H1 (cell line): ENCODE measurements at regions not wholly inside any gene's neighbourhood (a gene's known extent, or its start where the extent isn't known, plus 50 kb on each side); places are given as distances from the start of the nearest gene placed in this dataset.

ENCODE experiments used
- CTCF ChIA-PET: fragments of 300-600 bp; sonication (Branson Sonifier 250); formaldehyde crosslinking; loops from one replicate; lab custom pipeline; 2021; ENCODE audit not compliant: partially characterized antibody; lab: Charles Lee
- POLR2A ChIA-PET: fragments of 300-600 bp; sonication (Branson Sonifier 250); formaldehyde crosslinking; loops from one replicate; lab custom pipeline; 2021; ENCODE audit warnings: inconsistent platforms; ENCODE audit not compliant: partially characterized antibody; lab: Charles Lee
- DNase-seq, 2 experiments: peaks; one replicate each; pipeline versions ENCODE4 v3.0.0 to v3.0.0-alpha.2; 2010 to 2022; ENCODE audit warnings: low spot score in 2 of 2, low read depth in 1 of 2, mixed read lengths in 1 of 2
- FAIRE-seq: peaks from 2 replicates; lab custom pipeline; 2011; peaks lifted over from hg19 to GRCh38; lab: Jason Lieb, UNC
- H2AFZ ChIP-seq: 2 replicates; pipeline ENCODE4 v1.8.1; 2012; ENCODE audit warnings: low read length, inconsistent platforms
- H2AK5ac ChIP-seq: 2 replicates; pipeline ENCODE4 v1.6.1; 2013; ENCODE audit warnings: low read depth, low read length
- H2BK120ac ChIP-seq: replicated peaks from 2 replicates; pipeline ENCODE3; 2013; ENCODE audit warnings: low read depth, low read length, inconsistent platforms
- H2BK12ac ChIP-seq: 2 replicates; pipeline ENCODE4 v1.6.1; 2013; ENCODE audit warnings: low read depth, low read length
- H2BK15ac ChIP-seq: 2 replicates; pipeline ENCODE4 v1.6.1; 2013; ENCODE audit warnings: low read length
- H2BK20ac ChIP-seq: 2 replicates; pipeline ENCODE4 v1.6.1; 2013; ENCODE audit warnings: low read length
- H2BK5ac ChIP-seq: 2 replicates; pipeline ENCODE4 v1.6.1; 2013; ENCODE audit warnings: low read depth, low read length
- H3K14ac ChIP-seq: 2 replicates; pipeline ENCODE4 v1.6.1; 2013; ENCODE audit warnings: inconsistent platforms; ENCODE audit not compliant: insufficient read length
- H3K18ac ChIP-seq: 2 replicates; pipeline ENCODE4 v1.6.1; 2013; ENCODE audit warnings: low read length; ENCODE audit errors: extremely low read depth
- H3K23ac ChIP-seq: 2 replicates; pipeline ENCODE4 v1.6.1; 2013; ENCODE audit warnings: inconsistent platforms; ENCODE audit not compliant: insufficient read length
- H3K23me2 ChIP-seq: 2 replicates; pipeline ENCODE4 v1.6.1; 2013; ENCODE audit warnings: low read depth, low read length
- H3K27ac ChIP-seq: 2 replicates; pipeline ENCODE4 v1.6.1; 2011; ENCODE audit warnings: low read depth, low read length, inconsistent platforms
- H3K27me3 ChIP-seq, 4 experiments: replicated peaks in 1 of 4; 1 replicate in 1 of 4; 2 replicates in 3 of 4; pipeline versions ENCODE4 v1.6.1 to v1.8.1; 2011 to 2013; ENCODE audit warnings: low read length in 3 of 4, mild to moderate bottlenecking in 3 of 4, inconsistent platforms in 2 of 4, mixed read lengths in 2 of 4, moderate library complexity in 1 of 4; ENCODE audit not compliant: control insufficient read depth in 3 of 4, insufficient read depth in 3 of 4; ENCODE audit errors: extremely low read depth in 1 of 4
- H3K36me3 ChIP-seq, 4 experiments: 2 replicates each; pipeline versions ENCODE4 v1.6.1 to v1.8.1; 2011 to 2013; ENCODE audit warnings: mild to moderate bottlenecking in 4 of 4, low read length in 3 of 4, moderate library complexity in 2 of 4, control low read depth in 1 of 4, inconsistent platforms in 1 of 4; ENCODE audit not compliant: insufficient read depth in 4 of 4, control insufficient read depth in 2 of 4
- H3K4ac ChIP-seq: replicated peaks from 2 replicates; pipeline ENCODE3; 2013; ENCODE audit warnings: low read length, low read depth, mixed read lengths, inconsistent platforms; ENCODE audit not compliant: insufficient read length
- H3K4me1 ChIP-seq, 4 experiments: replicated peaks in 1 of 4; 1 replicate in 1 of 4; 2 replicates in 3 of 4; pipeline versions ENCODE4 v1.6.1 to v1.8.1; 2011 to 2013; ENCODE audit warnings: low read length in 3 of 4, inconsistent platforms in 2 of 4, mixed read lengths in 1 of 4; ENCODE audit not compliant: insufficient read depth in 4 of 4, control insufficient read depth in 3 of 4
- H3K4me2 ChIP-seq, 2 experiments: 2 replicates each; pipeline versions ENCODE4 v1.6.1 to v1.8.1; 2011 to 2013; ENCODE audit warnings: low read depth in 2 of 2, low read length in 2 of 2, control low read depth in 1 of 2, inconsistent platforms in 1 of 2, mild to moderate bottlenecking in 1 of 2; ENCODE audit not compliant: insufficient read depth in 1 of 2
- H3K4me3 ChIP-seq, 4 experiments: fragments of 200-600, 300-600 bp in 1 of 4; sonication (generic), shearing (Covaris generic), sonication (Bioruptor Twin) in 1 of 4; 2 replicates each; pipeline versions ENCODE4 v1.5.1 to v1.8.1; 2011 to 2016; ENCODE audit warnings: low read length in 4 of 4, low read depth in 3 of 4, control low read depth in 2 of 4, inconsistent platforms in 2 of 4, mild to moderate bottlenecking in 2 of 4, mixed read lengths in 1 of 4, moderate library complexity in 1 of 4; ENCODE audit not compliant: insufficient read depth in 2 of 4; ENCODE audit errors: extremely low read depth in 1 of 4
- H3K56ac ChIP-seq: replicated peaks from 2 replicates; pipeline ENCODE3; 2013; ENCODE audit warnings: low read depth, mild to moderate bottlenecking, mixed read lengths, low read length, inconsistent platforms; ENCODE audit not compliant: insufficient read length
- H3K79me1 ChIP-seq: 2 replicates; pipeline ENCODE4 v1.6.1; 2013; ENCODE audit warnings: low read depth, low read length, control low read depth
- H3K79me2 ChIP-seq, 2 experiments: 2 replicates each; pipeline versions ENCODE4 v1.6.1 to v1.8.1; 2012 to 2013; ENCODE audit warnings: low read length in 2 of 2, mild to moderate bottlenecking in 2 of 2, inconsistent platforms in 1 of 2; ENCODE audit not compliant: insufficient read depth in 2 of 2, control insufficient read depth in 1 of 2
- H3K9ac ChIP-seq, 4 experiments: replicated peaks in 1 of 4; 1 replicate in 1 of 4; 2 replicates in 3 of 4; pipeline versions ENCODE4 v1.6.1 to v1.8.1; 2011 to 2013; ENCODE audit warnings: low read depth in 3 of 4, low read length in 3 of 4, control low read depth in 2 of 4, mild to moderate bottlenecking in 2 of 4, moderate library complexity in 2 of 4, inconsistent platforms in 1 of 4; ENCODE audit errors: extremely low read depth in 1 of 4
- H3K9me3 ChIP-seq, 2 experiments: 2 replicates each; pipeline versions ENCODE4 v1.6.1 to v1.8.1; 2012 to 2013; ENCODE audit warnings: mild to moderate bottlenecking in 2 of 2, moderate library complexity in 2 of 2, control low read depth in 1 of 2, inconsistent platforms in 1 of 2, low read depth in 1 of 2, low read length in 1 of 2, mixed read lengths in 1 of 2; ENCODE audit not compliant: insufficient read depth in 2 of 2
- H4K20me1 ChIP-seq, 2 experiments: replicated peaks in 1 of 2; 2 replicates each; pipeline versions ENCODE3 to v1.8.1; 2011 to 2013; ENCODE audit warnings: inconsistent platforms in 2 of 2, low read length in 2 of 2, mild to moderate bottlenecking in 1 of 2; ENCODE audit not compliant: insufficient read depth in 2 of 2, control insufficient read depth in 1 of 2
- H4K5ac ChIP-seq: 2 replicates; pipeline ENCODE4 v1.6.1; 2013; ENCODE audit warnings: low read length, low read depth, mixed read lengths, inconsistent platforms; ENCODE audit not compliant: insufficient read length
- H4K8ac ChIP-seq: 2 replicates; pipeline ENCODE4 v1.8.0; 2013; ENCODE audit warnings: mild to moderate bottlenecking, moderate library complexity, low read length, inconsistent platforms; ENCODE audit not compliant: insufficient read depth; ENCODE audit errors: extremely low read depth
- H4K91ac ChIP-seq: replicated peaks from 2 replicates; pipeline ENCODE3; 2013; ENCODE audit warnings: low read length, mixed read lengths, inconsistent platforms; ENCODE audit not compliant: insufficient read length
- CTBP2 ChIP-seq: IDR thresholded peaks from 2 replicates; pipeline ENCODE4 v1.7.0; 2011; ENCODE audit warnings: borderline replicate concordance, mild to moderate bottlenecking, moderate library complexity, mixed read lengths, low read length; ENCODE audit not compliant: insufficient read depth, insufficient read length
- EZH2 ChIP-seq: fragments of 200-600 bp; sonication (generic); IDR thresholded peaks from 2 replicates; pipeline ENCODE4 v1.7.1; 2012; ENCODE audit warnings: low read depth, mild to moderate bottlenecking, moderate library complexity, low read length, inconsistent platforms; ENCODE audit not compliant: severe bottlenecking
- NRF1 ChIP-seq: IDR thresholded peaks from 2 replicates; pipeline ENCODE4 v1.6.1; 2011; ENCODE audit warnings: mild to moderate bottlenecking, low read depth, low read length, improper control_type of control experiment
- RNF2 ChIP-seq: fragments of 200-900, 300-1000 bp; sonication (generic); IDR thresholded peaks from 2 replicates; pipeline ENCODE4 v1.7.1; 2016; ENCODE audit warnings: borderline replicate concordance, low read depth, mild to moderate bottlenecking, antibody characterized with exemption, low read length; ENCODE audit not compliant: poor library complexity, severe bottlenecking; ENCODE audit errors: missing control alignments
- TCF12 ChIP-seq: IDR thresholded peaks from 2 replicates; pipeline ENCODE4 v1.6.1; 2011; ENCODE audit warnings: low read depth, mild to moderate bottlenecking, low read length
- TEAD4 ChIP-seq: IDR thresholded peaks from 2 replicates; pipeline ENCODE4 v1.6.1; 2012; ENCODE audit warnings: low read depth, low read length, inconsistent platforms, mixed read lengths
- WGBS, 2 experiments: shearing (Covaris generic) in 1 of 2; methylation state at CpG; one replicate each; pipeline versions ENCODE4 v1.1.6 to v1.1.7; 2013 to 2015; ENCODE audit warnings: low lambda C conversion rate in 2 of 2, mixed read lengths in 2 of 2, inconsistent platforms in 1 of 2, low coverage in 1 of 2, missing lambda C conversion rate in 1 of 2; ENCODE audit not compliant: insufficient replicate concordance in 2 of 2, insufficient coverage in 1 of 2, insufficient read length in 1 of 2; ENCODE audit errors: extremely low coverage in 1 of 2, missing lambda C conversion rate in 1 of 2; 5-methylcytosine and 5-hydroxymethylcytosine counted together
- TF ChIP-seq, protein P1 (sequence below), 3 experiments: IDR thresholded peaks; 1 replicate in 2 of 3; 2 replicates in 1 of 3; pipeline versions ENCODE4 v1.5.1 to v1.6.1; 2011; ENCODE audit warnings: low read length in 3 of 3, mild to moderate bottlenecking in 3 of 3, inconsistent platforms in 2 of 3, low read depth in 1 of 3, moderate library complexity in 1 of 3; ENCODE audit not compliant: insufficient read depth in 1 of 3; ENCODE audit errors: control extremely low read depth in 1 of 3

- H4K20me1 ChIP-seq, result peaks cover 19 to 26% of the 10 kb centered on the region in 2 experiments
- no peak overlapping the region for H2BK15ac ChIP-seq
- ChIA-PET CTCF (interaction anchor here (1.3 to 1.7 kb wide), 5 partner anchors 15 to 838 kb away, joined by 4 to 5 read pairs (median 4); no protein-coding TSS in a partner anchor), POLR2A (no interaction called here)
- H3K9ac ChIP-seq, result no peak overlapping the region
- no peaks in the 10 kb centered on the region for H3K9me3 ChIP-seq
- no peak overlapping the region for H2BK20ac ChIP-seq
- H3K18ac ChIP-seq, result peak overlapping the region; percentile 48; the same call in 1 of the 2 replicates
- H3K4me3 ChIP-seq, result peak overlapping the region; percentile 36 to 72 (median 54)
- no peak overlapping the region for H3K27ac ChIP-seq
- no peak overlapping the region for H2BK120ac ChIP-seq
- H3K4me1 ChIP-seq, result peaks cover 4 to 37% (median 10%) of the 10 kb centered on the region in 4 experiments; a peak in 6 of 7 replicates
- H4K5ac ChIP-seq, result no peak overlapping the region
- no peaks in the 10 kb centered on the region for H3K79me2 ChIP-seq
- no peak overlapping the region for H3K56ac ChIP-seq
- WGBS, 2 experiments, result 5% methylated on average over 20 of the region's 25 CpGs; no CpG with 5 or more reads in 1 of the 2 experiments
- H3K4me2 ChIP-seq, result peak overlapping the region; percentile 82 to 94
- H4K91ac ChIP-seq, result no peak overlapping the region
- no peak overlapping the region for H2AFZ ChIP-seq
- no peak for DNase-seq
- no peak overlapping the region for H2BK12ac ChIP-seq
- H3K27me3 ChIP-seq, result peaks cover 86 to 100% (median 97%) of the 10 kb centered on the region in 4 experiments
- no peak overlapping the region for H2AK5ac ChIP-seq
- H3K36me3 ChIP-seq, result peaks cover 0 to 6% (median 0%) of the 10 kb centered on the region in 4 experiments; a peak in 1 of 8 replicates
- no peaks in the 10 kb centered on the region for H3K79me1 ChIP-seq
- H4K8ac ChIP-seq, result no peak overlapping the region; the same call in 1 of the 2 replicates
- no peak overlapping the region for H3K23ac ChIP-seq
- no peak overlapping the region for H2BK5ac ChIP-seq
- no peak overlapping the region for H3K4ac ChIP-seq
- no peak overlapping the region for H3K14ac ChIP-seq
- peaks cover 25% of the 10 kb centered on the region; the same call in 1 of the 2 replicates for H3K23me2 ChIP-seq
- no peak for FAIRE-seq
- TF ChIP-seq, protein P1, sequence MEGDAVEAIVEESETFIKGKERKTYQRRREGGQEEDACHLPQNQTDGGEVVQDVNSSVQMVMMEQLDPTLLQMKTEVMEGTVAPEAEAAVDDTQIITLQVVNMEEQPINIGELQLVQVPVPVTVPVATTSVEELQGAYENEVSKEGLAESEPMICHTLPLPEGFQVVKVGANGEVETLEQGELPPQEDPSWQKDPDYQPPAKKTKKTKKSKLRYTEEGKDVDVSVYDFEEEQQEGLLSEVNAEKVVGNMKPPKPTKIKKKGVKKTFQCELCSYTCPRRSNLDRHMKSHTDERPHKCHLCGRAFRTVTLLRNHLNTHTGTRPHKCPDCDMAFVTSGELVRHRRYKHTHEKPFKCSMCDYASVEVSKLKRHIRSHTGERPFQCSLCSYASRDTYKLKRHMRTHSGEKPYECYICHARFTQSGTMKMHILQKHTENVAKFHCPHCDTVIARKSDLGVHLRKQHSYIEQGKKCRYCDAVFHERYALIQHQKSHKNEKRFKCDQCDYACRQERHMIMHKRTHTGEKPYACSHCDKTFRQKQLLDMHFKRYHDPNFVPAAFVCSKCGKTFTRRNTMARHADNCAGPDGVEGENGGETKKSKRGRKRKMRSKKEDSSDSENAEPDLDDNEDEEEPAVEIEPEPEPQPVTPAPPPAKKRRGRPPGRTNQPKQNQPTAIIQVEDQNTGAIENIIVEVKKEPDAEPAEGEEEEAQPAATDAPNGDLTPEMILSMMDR (IDR thresholded peaks at IDR 0.05; ENCODE audit: control extremely low read depth in 1 of 3, insufficient read depth in 1 of 3, low read depth in 1 of 3, low read length in 3 of 3), result no peak
- TF ChIP-seq CTBP2 (peak; percentile 75), EZH2 (peak; percentile 62), TCF12 (no peak), RNF2 (peak; percentile 79), NRF1 (no peak), TEAD4 (peak; percentile 60; the same call in 1 of the 2 replicates)
These were observed 130.5 kb upstream of the C11orf58 start for GRCh38 chr11:16607675-16608644.
